ENCODE measurements at regions not wholly inside any gene's neighbourhood (a gene's known extent, or its start where the extent isn't known, plus 50 kb on each side); places are given as distances from the start of the nearest gene placed in this dataset.

GRCh38 chr9:71632776-71633175 lies 135.5 kb downstream of the CEMIP2 start:
- H3K4me3 ChIP-seq (ENCODE audit: low read depth, low read length) = no peak overlapping the region
- no peaks in the 10 kb centered on the region for H3K27me3 ChIP-seq (ENCODE audit: control insufficient read depth, insufficient read depth, low read length)
- no peaks in the 10 kb centered on the region for H3K9me3 ChIP-seq (ENCODE audit: control insufficient read depth, insufficient read depth, low read length)
- no peaks in the 10 kb centered on the region for H3K36me3 ChIP-seq (ENCODE audit: control insufficient read depth, insufficient read depth, low read length)
- H3K27ac ChIP-seq (ENCODE audit: low read depth, low read length) = no peak overlapping the region
- H3K4me1 ChIP-seq (ENCODE audit: control insufficient read depth, insufficient read depth, low read length) = no peaks in the 10 kb centered on the region
- H3K9ac ChIP-seq (ENCODE audit: low read depth, low read length) = no peak overlapping the region

GRCh38 chr9:71630377-71630995 lies 137.8 kb downstream of the CEMIP2 start:
- H3K4me3 ChIP-seq (ENCODE audit: low read depth, low read length) = no peak overlapping the region
- H3K9me3 ChIP-seq (ENCODE audit: control insufficient read depth, insufficient read depth, low read length) = no peaks in the 10 kb centered on the region
- no peaks in the 10 kb centered on the region for H3K27me3 ChIP-seq (ENCODE audit: control insufficient read depth, insufficient read depth, low read length)
- H3K4me1 ChIP-seq (ENCODE audit: control insufficient read depth, insufficient read depth, low read length) = no peaks in the 10 kb centered on the region
- H3K27ac ChIP-seq (ENCODE audit: low read depth, low read length) = no peak overlapping the region
- H3K9ac ChIP-seq (ENCODE audit: low read depth, low read length) = no peak overlapping the region
- H3K36me3 ChIP-seq (ENCODE audit: control insufficient read depth, insufficient read depth, low read length) = no peaks in the 10 kb centered on the region

- no peaks in the 10 kb centered on the region for H3K36me3 ChIP-seq (ENCODE audit: control insufficient read depth, insufficient read depth, low read length)
- H3K9ac ChIP-seq (ENCODE audit: low read depth, low read length) = no peak overlapping the region
- H3K4me1 ChIP-seq (ENCODE audit: control insufficient read depth, insufficient read depth, low read length) = no peaks in the 10 kb centered on the region
- no peaks in the 10 kb centered on the region for H3K27me3 ChIP-seq (ENCODE audit: control insufficient read depth, insufficient read depth, low read length)
- H3K9me3 ChIP-seq (ENCODE audit: control insufficient read depth, insufficient read depth, low read length) = no peaks in the 10 kb centered on the region
- no peak overlapping the region for H3K27ac ChIP-seq (ENCODE audit: low read depth, low read length)
- no peak overlapping the region for H3K4me3 ChIP-seq (ENCODE audit: low read depth, low read length)
Measured at GRCh38 chr9:71629578-71630215, 138.6 kb downstream of the CEMIP2 start.

- no peak overlapping the region for H3K27ac ChIP-seq (ENCODE audit: low read depth, low read length)
- no peak overlapping the region for H3K9ac ChIP-seq (ENCODE audit: low read depth, low read length)
- no peak overlapping the region for H3K4me3 ChIP-seq (ENCODE audit: low read depth, low read length)
- no peaks in the 10 kb centered on the region for H3K27me3 ChIP-seq (ENCODE audit: control insufficient read depth, insufficient read depth, low read length)
- no peaks in the 10 kb centered on the region for H3K36me3 ChIP-seq (ENCODE audit: control insufficient read depth, insufficient read depth, low read length)
- no peaks in the 10 kb centered on the region for H3K9me3 ChIP-seq (ENCODE audit: control insufficient read depth, insufficient read depth, low read length)
- no peaks in the 10 kb centered on the region for H3K4me1 ChIP-seq (ENCODE audit: control insufficient read depth, insufficient read depth, low read length)
Measured at GRCh38 chr9:71628247-71628646, 140.1 kb downstream of the CEMIP2 start.

- Histone ChIP-seq H3K4me3 (ENCODE audit: low read depth, low read length) (no peak overlapping the region), H3K36me3 (ENCODE audit: control insufficient read depth, insufficient read depth, low read length) (no peaks in the 10 kb centered on the region), H3K27me3 (ENCODE audit: control insufficient read depth, insufficient read depth, low read length) (no peaks in the 10 kb centered on the region), H3K9ac (ENCODE audit: low read depth, low read length) (no peak overlapping the region), H3K4me1 (ENCODE audit: control insufficient read depth, insufficient read depth, low read length) (no peaks in the 10 kb centered on the region), H3K27ac (ENCODE audit: low read depth, low read length) (no peak overlapping the region), H3K9me3 (ENCODE audit: control insufficient read depth, insufficient read depth, low read length) (no peaks in the 10 kb centered on the region)
Measured at GRCh38 chr9:71627537-71627936, 140.8 kb downstream of the CEMIP2 start.

GRCh38 chr9:71626395-71626794 lies 141.9 kb downstream of the CEMIP2 start:
- no peak overlapping the region for H3K9ac ChIP-seq (ENCODE audit: low read depth, low read length)
- H3K36me3 ChIP-seq (ENCODE audit: control insufficient read depth, insufficient read depth, low read length) = no peaks in the 10 kb centered on the region
- H3K4me3 ChIP-seq (ENCODE audit: low read depth, low read length) = no peak overlapping the region
- H3K9me3 ChIP-seq (ENCODE audit: control insufficient read depth, insufficient read depth, low read length) = no peaks in the 10 kb centered on the region
- no peak overlapping the region for H3K27ac ChIP-seq (ENCODE audit: low read depth, low read length)
- no peaks in the 10 kb centered on the region for H3K27me3 ChIP-seq (ENCODE audit: control insufficient read depth, insufficient read depth, low read length)
- H3K4me1 ChIP-seq (ENCODE audit: control insufficient read depth, insufficient read depth, low read length) = no peaks in the 10 kb centered on the region

- no peaks in the 10 kb centered on the region for H3K9me3 ChIP-seq (ENCODE audit: control insufficient read depth, insufficient read depth, low read length)
- no peak overlapping the region for H3K27ac ChIP-seq (ENCODE audit: low read depth, low read length)
- no peaks in the 10 kb centered on the region for H3K4me1 ChIP-seq (ENCODE audit: control insufficient read depth, insufficient read depth, low read length)
- H3K27me3 ChIP-seq (ENCODE audit: control insufficient read depth, insufficient read depth, low read length) = no peaks in the 10 kb centered on the region
- H3K4me3 ChIP-seq (ENCODE audit: low read depth, low read length) = no peak overlapping the region
- H3K36me3 ChIP-seq (ENCODE audit: control insufficient read depth, insufficient read depth, low read length) = no peaks in the 10 kb centered on the region
- no peak overlapping the region for H3K9ac ChIP-seq (ENCODE audit: low read depth, low read length)
Measured at GRCh38 chr9:71624728-71625127, 143.6 kb downstream of the CEMIP2 start.

- H3K9me3 ChIP-seq (ENCODE audit: control insufficient read depth, insufficient read depth, low read length) = no peaks in the 10 kb centered on the region
- H3K36me3 ChIP-seq (ENCODE audit: control insufficient read depth, insufficient read depth, low read length) = no peaks in the 10 kb centered on the region
- H3K9ac ChIP-seq (ENCODE audit: low read depth, low read length) = no peak overlapping the region
- H3K4me1 ChIP-seq (ENCODE audit: control insufficient read depth, insufficient read depth, low read length) = no peaks in the 10 kb centered on the region
- H3K27me3 ChIP-seq (ENCODE audit: control insufficient read depth, insufficient read depth, low read length) = no peaks in the 10 kb centered on the region
- no peak overlapping the region for H3K4me3 ChIP-seq (ENCODE audit: low read depth, low read length)
- H3K27ac ChIP-seq (ENCODE audit: low read depth, low read length) = no peak overlapping the region
Measured at GRCh38 chr9:71620746-71621145, 147.6 kb downstream of the CEMIP2 start.

- H3K9me3 ChIP-seq (ENCODE audit: control insufficient read depth, insufficient read depth, low read length) = no peaks in the 10 kb centered on the region
- no peaks in the 10 kb centered on the region for H3K27me3 ChIP-seq (ENCODE audit: control insufficient read depth, insufficient read depth, low read length)
- H3K9ac ChIP-seq (ENCODE audit: low read depth, low read length) = no peak overlapping the region
- H3K36me3 ChIP-seq (ENCODE audit: control insufficient read depth, insufficient read depth, low read length) = no peaks in the 10 kb centered on the region
- H3K27ac ChIP-seq (ENCODE audit: low read depth, low read length) = no peak overlapping the region
- H3K4me3 ChIP-seq (ENCODE audit: low read depth, low read length) = no peak overlapping the region
- no peaks in the 10 kb centered on the region for H3K4me1 ChIP-seq (ENCODE audit: control insufficient read depth, insufficient read depth, low read length)
Measured at GRCh38 chr9:71620331-71620730, 148.0 kb downstream of the CEMIP2 start.

GRCh38 chr9:71619926-71620325 lies 148.4 kb downstream of the CEMIP2 start:
- no peak overlapping the region for H3K27ac ChIP-seq (ENCODE audit: low read depth, low read length)
- H3K36me3 ChIP-seq (ENCODE audit: control insufficient read depth, insufficient read depth, low read length) = no peaks in the 10 kb centered on the region
- no peak overlapping the region for H3K4me3 ChIP-seq (ENCODE audit: low read depth, low read length)
- H3K27me3 ChIP-seq (ENCODE audit: control insufficient read depth, insufficient read depth, low read length) = no peaks in the 10 kb centered on the region
- no peaks in the 10 kb centered on the region for H3K9me3 ChIP-seq (ENCODE audit: control insufficient read depth, insufficient read depth, low read length)
- no peaks in the 10 kb centered on the region for H3K4me1 ChIP-seq (ENCODE audit: control insufficient read depth, insufficient read depth, low read length)
- no peak overlapping the region for H3K9ac ChIP-seq (ENCODE audit: low read depth, low read length)

- Histone ChIP-seq H3K27ac (ENCODE audit: low read depth, low read length) (no peak overlapping the region), H3K36me3 (ENCODE audit: control insufficient read depth, insufficient read depth, low read length) (no peaks in the 10 kb centered on the region), H3K27me3 (ENCODE audit: control insufficient read depth, insufficient read depth, low read length) (no peaks in the 10 kb centered on the region), H3K4me1 (ENCODE audit: control insufficient read depth, insufficient read depth, low read length) (no peaks in the 10 kb centered on the region; the same call in 1 of the 2 replicates), H3K4me3 (ENCODE audit: low read depth, low read length) (no peak overlapping the region), H3K9me3 (ENCODE audit: control insufficient read depth, insufficient read depth, low read length) (0 out of 2 replicates have a peak, but pooled peaks cover 12% of the 10 kb centered on the region), H3K9ac (ENCODE audit: low read depth, low read length) (no peak overlapping the region)
Measured at GRCh38 chr9:71614409-71615010, 153.8 kb downstream of the CEMIP2 start.
